Trophoblast cell (in vitro differentiated cells and primary cell): ENCODE measurements at regions not wholly inside any gene's neighbourhood (a gene's known extent, or its start where the extent isn't known, plus 50 kb on each side); places are given as distances from the start of the nearest gene placed in this dataset.

Experiments
- DNase-seq, 2 donors: peaks; one replicate each; pipeline ENCODE4 v3.0.0-alpha.2; 2016
- H2AFZ ChIP-seq: 2 replicates; pipeline ENCODE4 v1.6.1; 2013; ENCODE audit warnings: low read length, moderate library complexity, mild to moderate bottlenecking; ENCODE audit not compliant: insufficient read depth, poor library complexity
- H2AK5ac ChIP-seq: 2 replicates; pipeline ENCODE4 v1.6.1; 2013; ENCODE audit warnings: mild to moderate bottlenecking, low read length
- H2BK120ac ChIP-seq: 2 replicates; pipeline ENCODE4 v1.6.1; 2013; ENCODE audit warnings: low read length, mild to moderate bottlenecking, moderate library complexity; ENCODE audit not compliant: insufficient read depth, poor library complexity
- H2BK12ac ChIP-seq: 2 replicates; pipeline ENCODE4 v1.6.1; 2013; ENCODE audit warnings: mild to moderate bottlenecking, low read length, moderate library complexity
- H2BK5ac ChIP-seq: 2 replicates; pipeline ENCODE4 v1.6.1; 2013; ENCODE audit warnings: low read length, low read depth, moderate library complexity, mild to moderate bottlenecking; ENCODE audit not compliant: poor library complexity
- H3K14ac ChIP-seq: 2 replicates; pipeline ENCODE4 v1.6.1; 2013; ENCODE audit warnings: mild to moderate bottlenecking, low read length
- H3K18ac ChIP-seq: 2 replicates; pipeline ENCODE4 v1.6.1; 2013; ENCODE audit warnings: mild to moderate bottlenecking, low read length
- H3K23ac ChIP-seq: 2 replicates; pipeline ENCODE4 v1.6.1; 2013; ENCODE audit warnings: low read length
- H3K27ac ChIP-seq: 2 replicates; pipeline ENCODE4 v1.5.1; 2013; ENCODE audit warnings: low read depth, mild to moderate bottlenecking, inconsistent platforms, low read length, moderate library complexity
- H3K27me3 ChIP-seq: 2 replicates; pipeline ENCODE4 v1.6.1; 2013; ENCODE audit warnings: inconsistent platforms, mild to moderate bottlenecking, low read length, moderate library complexity; ENCODE audit not compliant: insufficient read depth
- H3K36me3 ChIP-seq, 2 experiments: 1 replicate in 1 of 2; 2 replicates in 1 of 2; pipeline ENCODE4 v1.6.1; 2013; ENCODE audit warnings: low read length in 2 of 2, mild to moderate bottlenecking in 2 of 2, moderate library complexity in 1 of 2; ENCODE audit not compliant: insufficient read depth in 2 of 2, control insufficient read depth in 1 of 2
- H3K4ac ChIP-seq: 2 replicates; pipeline ENCODE4 v1.6.1; 2013; ENCODE audit warnings: low read depth, mild to moderate bottlenecking, low read length, moderate library complexity
- H3K4me1 ChIP-seq, 2 experiments: 1 replicate in 1 of 2; 2 replicates in 1 of 2; pipeline ENCODE4 v1.6.1; 2013; ENCODE audit warnings: low read length in 2 of 2, mild to moderate bottlenecking in 2 of 2, moderate library complexity in 1 of 2; ENCODE audit not compliant: insufficient read depth in 2 of 2, control insufficient read depth in 1 of 2
- H3K4me2 ChIP-seq: 2 replicates; pipeline ENCODE4 v1.6.1; 2013; ENCODE audit warnings: inconsistent platforms, mild to moderate bottlenecking, low read length, moderate library complexity
- H3K4me3 ChIP-seq: 2 replicates; pipeline ENCODE4 v1.5.1; 2013; ENCODE audit warnings: mild to moderate bottlenecking, low read depth, low read length, inconsistent platforms
- H3K79me1 ChIP-seq: one replicate; pipeline ENCODE4 v1.6.1; 2013; ENCODE audit warnings: low read length
- H3K79me2 ChIP-seq: 2 replicates; pipeline ENCODE4 v1.6.1; 2013; ENCODE audit warnings: low read length, mild to moderate bottlenecking; ENCODE audit not compliant: control insufficient read depth, insufficient read depth, poor library complexity
- H3K9ac ChIP-seq: 2 replicates; pipeline ENCODE4 v1.6.1; 2013; ENCODE audit warnings: mild to moderate bottlenecking, low read length
- H3K9me3 ChIP-seq: 2 replicates; pipeline ENCODE4 v1.6.1; 2013; ENCODE audit warnings: low read depth, mild to moderate bottlenecking, control low read depth, inconsistent platforms, low read length; ENCODE audit not compliant: insufficient read depth
- H4K12ac ChIP-seq: 2 replicates; pipeline ENCODE4 v1.6.1; 2013; ENCODE audit warnings: low read depth, mild to moderate bottlenecking, low read length, moderate library complexity
- H4K8ac ChIP-seq: 2 replicates; pipeline ENCODE4 v1.6.1; 2013; ENCODE audit warnings: low read depth, mild to moderate bottlenecking, low read length, moderate library complexity
- H4K91ac ChIP-seq: one replicate; pipeline ENCODE4 v1.6.1; 2013; ENCODE audit warnings: low read depth, mild to moderate bottlenecking, low read length, moderate library complexity
- WGBS: extraction: QIAGEN DNeasy Blood & Tissue Kit; methylation state at CpG from one replicate; pipeline ENCODE4 v1.1.7; 2013; ENCODE audit warnings: missing lambda C conversion rate; ENCODE audit not compliant: insufficient read length, insufficient coverage; ENCODE audit errors: extremely low coverage; 5-methylcytosine and 5-hydroxymethylcytosine counted together

DNA sequence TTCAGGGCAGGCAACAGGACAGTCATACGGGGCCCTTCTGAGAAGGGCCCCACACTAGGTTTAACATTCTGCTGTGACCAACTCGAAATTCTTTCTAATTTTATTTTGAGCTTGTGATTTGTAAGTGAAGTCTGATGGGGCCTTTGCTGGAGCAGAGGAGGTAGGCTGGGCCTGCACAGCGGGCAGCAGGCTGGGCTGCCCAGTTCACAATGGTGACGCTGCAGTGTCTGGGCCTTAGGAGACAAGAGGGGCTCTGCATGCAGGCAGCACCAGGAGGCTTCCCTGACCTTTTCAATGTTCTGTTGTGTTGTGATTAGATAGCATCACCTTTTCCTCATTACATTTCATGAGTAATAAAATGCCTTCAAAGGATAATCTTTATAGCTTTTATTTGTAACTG lies 175.1 kb downstream of the CXCL12 start:
- no CpG with 5 or more reads among the region's 4 CpGs for WGBS

GRCh38 chr10:44207160-44207559 lies 177.7 kb downstream of the CXCL12 start:
- Histone ChIP-seq H2BK12ac (no peak overlapping the region), H2AFZ (no peak overlapping the region), H3K9ac (no peak overlapping the region), H3K27me3 (no peaks in the 10 kb centered on the region), H3K4ac (no peak overlapping the region), H3K79me2 (no peaks in the 10 kb centered on the region), H4K12ac (no peak overlapping the region), H3K4me2 (no peak overlapping the region), H4K91ac (no peak overlapping the region), H2BK120ac (no peak overlapping the region), H3K79me1 (no peaks in the 10 kb centered on the region), H2BK5ac (no peak overlapping the region), H3K23ac (no peak overlapping the region), H4K8ac (no peak overlapping the region), H3K4me1 (no peaks in the 10 kb centered on the region), H3K27ac (no peak overlapping the region), H3K9me3 (peaks cover 2% of the 10 kb centered on the region), H3K4me3 (no peak overlapping the region), H3K14ac (no peak overlapping the region), H2AK5ac (no peak overlapping the region), H3K18ac (no peak overlapping the region), H3K36me3 (no peaks in the 10 kb centered on the region)
- no peak for DNase-seq
- no CpG with 5 or more reads among the region's 9 CpGs for WGBS

More for the DNA sequence above, 175.1 kb downstream of the CXCL12 start:
- Histone ChIP-seq H3K18ac (no peak overlapping the region), H4K12ac (no peak overlapping the region), H2BK120ac (no peak overlapping the region), H3K4me3 (no peak overlapping the region), H2BK5ac (no peak overlapping the region), H3K36me3 (no peaks in the 10 kb centered on the region), H3K23ac (no peak overlapping the region), H2BK12ac (no peak overlapping the region), H3K9me3 (peaks cover 2% of the 10 kb centered on the region), H3K4me1 (no peaks in the 10 kb centered on the region), H3K79me1 (no peaks in the 10 kb centered on the region), H3K9ac (peak overlapping the region; percentile 58), H4K8ac (no peak overlapping the region), H2AK5ac (no peak overlapping the region), H3K4me2 (no peak overlapping the region), H3K79me2 (no peaks in the 10 kb centered on the region), H3K27ac (no peak overlapping the region), H3K4ac (no peak overlapping the region), H4K91ac (no peak overlapping the region), H3K27me3 (no peaks in the 10 kb centered on the region), H2AFZ (no peak overlapping the region), H3K14ac (no peak overlapping the region)
- no peak for DNase-seq

GRCh38 chr10:44206127-44206818 lies 178.6 kb downstream of the CXCL12 start:
- Histone ChIP-seq H3K79me2 (no peaks in the 10 kb centered on the region), H2BK5ac (no peak overlapping the region), H2AFZ (no peak overlapping the region), H3K23ac (no peak overlapping the region), H4K12ac (no peak overlapping the region), H2BK12ac (no peak overlapping the region), H3K79me1 (no peaks in the 10 kb centered on the region), H3K9ac (no peak overlapping the region), H4K91ac (no peak overlapping the region), H3K4me2 (no peak overlapping the region), H2BK120ac (no peak overlapping the region), H3K14ac (no peak overlapping the region), H3K9me3 (peaks cover 3% of the 10 kb centered on the region), H3K27ac (no peak overlapping the region), H2AK5ac (no peak overlapping the region), H3K4me1 (no peaks in the 10 kb centered on the region), H3K4ac (no peak overlapping the region), H3K4me3 (no peak overlapping the region), H4K8ac (no peak overlapping the region), H3K27me3 (no peaks in the 10 kb centered on the region), H3K36me3 (no peaks in the 10 kb centered on the region), H3K18ac (no peak overlapping the region)
- WGBS, result no CpG with 5 or more reads among the region's 25 CpGs
- no peak for DNase-seq

GRCh38 chr10:44205067-44205466 lies 179.8 kb downstream of the CXCL12 start:
- no peaks in the 10 kb centered on the region for H3K4me1 ChIP-seq
- no peak overlapping the region for H3K23ac ChIP-seq
- no peak overlapping the region for H3K4me2 ChIP-seq
- H4K12ac ChIP-seq, result no peak overlapping the region
- H2BK12ac ChIP-seq, result no peak overlapping the region
- H4K8ac ChIP-seq, result no peak overlapping the region
- H3K9me3 ChIP-seq, result peaks cover 3% of the 10 kb centered on the region
- H3K79me2 ChIP-seq, result no peaks in the 10 kb centered on the region
- no peak overlapping the region for H4K91ac ChIP-seq
- whole genome bisulfite sequencing, result no CpG with 5 or more reads among the region's 3 CpGs
- no peak overlapping the region for H3K4ac ChIP-seq
- no peaks in the 10 kb centered on the region for H3K79me1 ChIP-seq
- H3K27me3 ChIP-seq, result no peaks in the 10 kb centered on the region
- no peak overlapping the region for H2BK5ac ChIP-seq
- no peak overlapping the region for H3K4me3 ChIP-seq
- H2BK120ac ChIP-seq, result no peak overlapping the region
- no peaks in the 10 kb centered on the region for H3K36me3 ChIP-seq
- no peak overlapping the region for H2AFZ ChIP-seq
- no peak overlapping the region for H3K18ac ChIP-seq
- H2AK5ac ChIP-seq, result no peak overlapping the region
- DNase-seq, result no peak
- no peak overlapping the region for H3K27ac ChIP-seq
- H3K14ac ChIP-seq, result no peak overlapping the region
- H3K9ac ChIP-seq, result no peak overlapping the region
